HPDE6-E6E7 (cell line): ENCODE measurements at regions not wholly inside any gene's neighbourhood (a gene's known extent, or its start where the extent isn't known, plus 50 kb on each side); places are given as distances from the start of the nearest gene placed in this dataset.
A peak's percentile ranks its signal among the peaks of the same experiment; 100 is the strongest.
"Not testable (repeated sequence)": the region's sequence is repeated elsewhere in the genome, so short reads cannot be mapped to it uniquely, and the experiment has no call there.

ENCODE experiments used
- DNase-seq: peaks from one replicate; pipeline ENCODE4 v3.0.0; 2011; ENCODE audit warnings: missing footprints; ENCODE audit errors: extremely low spot score

GRCh38 chr5:7210549-7210948 is 185.4 kb upstream of the ADCY2 start:
- DNase-seq, result no peak

GRCh38 chr5:7213525-7213924 is 182.4 kb upstream of the ADCY2 start:
- no peak for DNase-seq

GRCh38 chr5:7214906-7215416 is 181.0 kb upstream of the ADCY2 start:
- no peak for DNase-seq

GRCh38 chr5:7218141-7218540 is 177.8 kb upstream of the ADCY2 start:
- DNase-seq, result no peak

GRCh38 chr5:7220156-7220555 is 175.8 kb upstream of the ADCY2 start:
- no peak for DNase-seq

DNA sequence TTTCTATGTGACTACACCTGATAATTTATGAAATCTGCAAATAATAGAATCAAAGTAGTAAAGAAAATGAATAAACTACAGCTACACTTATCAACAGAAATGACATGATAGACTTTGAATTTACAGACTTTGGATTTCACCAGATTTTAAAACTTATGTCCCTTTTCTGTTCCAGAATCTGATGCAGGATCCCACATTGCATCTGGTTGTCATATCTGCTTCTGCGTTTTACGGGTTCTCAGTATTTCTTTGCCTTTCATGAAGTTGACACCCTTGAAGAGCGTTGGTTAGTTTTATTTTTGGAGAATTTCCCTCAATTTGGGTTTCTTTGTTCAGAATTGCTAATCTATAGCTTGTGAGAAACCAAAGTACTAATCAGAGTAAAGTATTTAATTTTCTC is 174.9 kb upstream of the ADCY2 start:
- DNase-seq, result no peak

- DNase-seq, result no peak
These were observed 170.1 kb upstream of the ADCY2 start for GRCh38 chr5:7225826-7226225.

DNA sequence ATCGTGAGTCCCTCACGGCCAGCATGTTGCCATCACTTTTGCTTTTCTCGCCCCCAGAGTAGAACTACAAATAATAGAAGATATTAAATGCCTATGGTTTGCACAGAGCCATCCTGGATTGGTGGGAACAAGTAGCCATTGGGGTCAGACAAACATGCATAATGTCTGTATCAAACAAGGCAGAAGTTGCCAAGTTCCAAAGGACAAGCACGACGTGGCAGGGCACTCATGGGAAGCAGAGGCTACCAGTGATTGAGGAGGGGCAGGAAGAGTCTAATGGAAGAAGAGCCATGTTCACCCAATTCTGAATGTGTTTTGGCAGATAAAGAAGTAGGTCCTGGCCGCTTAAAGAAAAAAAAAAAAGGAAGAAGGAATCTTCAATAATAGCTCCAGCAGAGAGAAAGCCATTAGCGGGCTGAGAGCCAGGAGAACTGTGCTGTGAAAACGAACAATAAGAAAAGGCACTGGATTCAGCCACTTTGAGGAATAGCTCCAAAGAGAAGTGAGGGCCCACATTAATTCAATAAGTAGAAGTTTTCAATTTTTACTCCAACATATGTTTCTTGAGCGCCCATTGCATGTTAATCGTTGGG is 153.7 kb upstream of the ADCY2 start:
- DNase-seq, result no peak

- no peak for DNase-seq
These were observed 151.7 kb upstream of the ADCY2 start for GRCh38 chr5:7244208-7244607.

DNA sequence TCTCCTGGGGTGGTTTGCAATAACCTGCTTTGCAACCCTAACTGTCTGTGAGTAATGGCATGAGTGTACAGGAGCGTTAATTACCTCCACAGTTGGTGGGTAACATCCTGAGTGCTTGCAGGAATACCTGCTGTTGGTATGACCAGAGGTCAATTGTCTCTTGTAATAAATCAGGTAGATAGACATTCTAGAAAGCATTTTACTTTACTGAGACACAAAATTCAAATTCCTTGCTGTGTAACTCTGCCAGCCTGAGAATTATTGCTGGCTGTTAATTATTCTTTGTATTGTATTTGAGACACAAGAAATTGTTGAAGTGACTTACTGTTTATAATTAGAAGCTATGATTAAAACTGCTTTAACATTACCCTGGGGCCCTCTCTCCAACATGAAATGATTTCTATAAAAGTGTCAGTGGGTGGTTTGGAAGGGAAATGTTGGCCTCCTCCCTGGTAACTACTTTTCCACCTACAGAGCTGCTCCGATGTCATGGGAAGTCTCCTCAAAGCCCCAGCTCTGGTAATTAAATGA is 150.8 kb upstream of the ADCY2 start:
- DNase-seq, result peak; percentile 10

DNA sequence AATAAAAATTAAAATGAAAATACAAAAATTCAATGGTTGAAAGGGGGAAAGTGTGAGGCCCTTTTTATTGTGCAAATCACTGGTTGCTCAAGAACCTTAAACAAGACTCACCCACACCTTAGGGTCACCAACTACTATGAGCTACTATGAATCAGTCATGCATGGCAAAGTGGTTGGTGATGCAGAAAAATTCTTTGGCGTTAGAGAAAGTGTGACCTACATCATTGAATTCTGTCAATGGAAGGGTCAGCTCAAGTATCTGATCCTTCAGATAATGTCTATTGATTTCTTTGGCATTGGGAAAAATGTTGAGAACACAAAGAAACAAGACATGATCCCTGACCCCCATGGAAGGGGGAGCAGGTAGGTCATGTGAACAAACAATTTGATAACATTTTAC is 149.7 kb upstream of the ADCY2 start:
- DNase-seq, result no peak

DNA sequence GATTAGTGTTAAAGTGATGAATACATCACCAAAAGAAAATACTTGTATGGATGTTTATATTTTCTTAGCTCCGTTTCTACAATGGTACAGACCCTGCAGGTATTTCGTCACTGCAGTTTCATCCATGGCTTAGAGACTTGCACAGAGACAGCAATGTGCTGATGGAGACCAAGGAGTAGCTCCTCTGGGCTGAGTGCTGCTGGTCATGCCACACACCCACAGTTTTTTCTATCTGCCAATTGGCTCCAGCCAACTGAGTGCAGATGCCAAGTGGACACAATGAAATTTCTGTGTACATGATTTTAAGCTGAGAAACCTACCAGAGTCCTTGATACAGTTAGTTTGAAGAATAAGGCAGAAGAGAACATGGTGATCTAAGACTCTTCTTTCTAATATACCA is 145.9 kb upstream of the ADCY2 start:
- DNase-seq, result no peak

GRCh38 chr5:7250611-7251010 is 145.3 kb upstream of the ADCY2 start:
- no peak for DNase-seq

GRCh38 chr5:7251132-7251531 is 144.8 kb upstream of the ADCY2 start:
- no peak for DNase-seq

- no peak for DNase-seq
These were observed 134.9 kb upstream of the ADCY2 start for GRCh38 chr5:7261049-7261448.

- DNase-seq, result no peak
These were observed 134.0 kb upstream of the ADCY2 start for GRCh38 chr5:7261900-7262299.

DNA sequence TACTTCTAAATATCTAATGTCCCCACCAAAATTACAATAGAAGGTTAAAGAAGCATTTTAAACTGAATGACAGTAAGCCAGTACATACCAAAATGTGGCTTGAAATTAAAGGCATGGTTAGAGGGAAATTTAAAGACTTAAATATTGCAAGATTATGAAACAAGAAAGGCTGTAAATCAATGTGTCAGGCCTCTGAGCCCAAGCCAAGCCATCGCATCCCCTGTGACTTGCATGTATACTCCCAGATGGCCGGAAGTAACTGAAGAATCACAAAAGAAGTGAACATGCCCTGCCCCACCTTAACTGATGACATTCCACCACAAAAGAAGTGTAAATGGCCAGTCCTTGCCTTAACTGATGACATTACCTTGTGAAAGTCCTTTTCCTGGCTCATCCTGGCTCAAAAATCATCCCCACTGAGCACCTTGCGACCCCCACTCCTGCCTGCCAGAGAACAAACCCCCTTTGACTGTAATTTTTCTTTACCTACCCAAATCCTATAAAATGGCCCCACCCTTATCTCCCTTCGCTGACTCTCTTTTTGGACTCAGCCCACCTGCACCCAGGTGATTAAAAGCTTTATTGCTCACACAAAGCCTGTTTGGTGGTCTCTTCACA is 132.4 kb upstream of the ADCY2 start:
- not testable (repeated sequence) for DNase-seq

GRCh38 chr5:7265776-7266175 is 130.2 kb upstream of the ADCY2 start:
- DNase-seq, result not testable (repeated sequence)

- not testable (repeated sequence) for DNase-seq
These were observed 127.2 kb upstream of the ADCY2 start for GRCh38 chr5:7268722-7269121.

DNA sequence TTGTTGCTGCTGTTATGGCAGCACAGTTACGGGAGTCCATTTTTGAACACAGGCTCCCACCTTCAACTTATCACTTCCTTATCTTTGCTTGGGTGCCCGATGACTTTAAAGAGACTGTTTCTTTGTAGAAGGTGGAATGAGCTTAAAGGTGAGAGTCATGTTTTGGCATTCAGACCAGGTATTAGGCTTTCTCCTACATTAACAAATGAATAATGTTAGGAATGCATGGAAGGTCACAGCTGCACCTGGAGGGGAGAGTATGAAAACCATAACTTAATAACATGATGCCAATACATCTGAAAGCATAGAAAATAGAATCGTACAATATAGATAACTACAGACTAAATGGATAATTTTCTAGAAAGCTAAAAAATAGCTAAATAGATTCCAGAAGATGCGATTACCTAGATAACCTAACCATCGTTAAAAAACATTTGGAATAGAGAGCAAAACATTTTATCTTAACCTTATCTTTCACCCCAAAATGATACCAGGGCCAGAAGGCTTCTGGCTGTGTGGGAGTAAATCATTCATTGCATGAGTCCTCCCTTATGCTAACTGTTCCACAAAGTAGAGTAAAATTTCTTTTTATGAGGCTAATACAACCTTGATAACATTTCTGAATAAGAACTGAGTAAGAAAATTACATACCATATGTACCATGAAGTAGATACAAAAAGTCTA is 126.2 kb upstream of the ADCY2 start:
- DNase-seq, result no peak

- DNase-seq, result no peak
These were observed 124.4 kb upstream of the ADCY2 start for GRCh38 chr5:7271435-7272084.

GRCh38 chr5:7272408-7272965 is 123.5 kb upstream of the ADCY2 start:
- no peak for DNase-seq
